ENCODE measurements at regions not wholly inside any gene's neighbourhood (a gene's known extent, or its start where the extent isn't known, plus 50 kb on each side); places are given as distances from the start of the nearest gene placed in this dataset.

DNA sequence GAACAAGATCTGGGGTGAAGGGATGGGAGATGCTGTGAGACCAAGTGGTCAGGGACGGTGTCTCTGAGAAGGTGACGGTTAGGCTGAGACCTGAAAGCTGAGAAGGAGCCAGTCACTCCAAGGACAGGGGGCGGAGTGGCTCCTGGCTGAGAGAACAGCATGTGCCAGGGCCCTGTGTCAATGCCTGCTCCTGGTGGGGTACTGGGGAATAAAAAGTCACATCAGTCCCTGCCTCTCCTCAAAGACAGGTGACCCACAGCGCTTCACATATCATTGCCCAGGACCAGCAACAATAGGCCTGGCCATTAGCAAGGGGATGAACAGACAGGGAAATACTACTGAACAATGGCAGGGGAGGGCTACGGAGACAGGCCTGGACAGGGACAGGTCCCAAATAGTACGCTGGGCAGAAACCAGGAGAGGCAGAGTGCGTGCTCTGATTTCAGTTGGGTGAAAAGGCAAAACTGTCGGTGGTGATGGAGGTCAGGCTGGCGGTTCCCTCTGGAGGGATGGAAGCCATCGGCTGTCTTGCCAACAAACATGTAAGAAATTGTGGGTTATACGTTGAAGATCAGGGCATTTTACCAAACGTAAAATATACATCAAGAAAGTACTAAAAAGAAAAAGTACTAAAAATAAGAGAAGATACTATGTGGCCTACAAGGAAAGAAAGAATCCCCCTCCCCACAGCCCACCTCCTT lies 64.3 kb downstream of the C9orf50 start:
- Histone ChIP-seq H3K9ac (ENCODE audit: low read length) (no peak overlapping the region), H3K4me3 (ENCODE audit: low read length) (no peak overlapping the region)

DNA sequence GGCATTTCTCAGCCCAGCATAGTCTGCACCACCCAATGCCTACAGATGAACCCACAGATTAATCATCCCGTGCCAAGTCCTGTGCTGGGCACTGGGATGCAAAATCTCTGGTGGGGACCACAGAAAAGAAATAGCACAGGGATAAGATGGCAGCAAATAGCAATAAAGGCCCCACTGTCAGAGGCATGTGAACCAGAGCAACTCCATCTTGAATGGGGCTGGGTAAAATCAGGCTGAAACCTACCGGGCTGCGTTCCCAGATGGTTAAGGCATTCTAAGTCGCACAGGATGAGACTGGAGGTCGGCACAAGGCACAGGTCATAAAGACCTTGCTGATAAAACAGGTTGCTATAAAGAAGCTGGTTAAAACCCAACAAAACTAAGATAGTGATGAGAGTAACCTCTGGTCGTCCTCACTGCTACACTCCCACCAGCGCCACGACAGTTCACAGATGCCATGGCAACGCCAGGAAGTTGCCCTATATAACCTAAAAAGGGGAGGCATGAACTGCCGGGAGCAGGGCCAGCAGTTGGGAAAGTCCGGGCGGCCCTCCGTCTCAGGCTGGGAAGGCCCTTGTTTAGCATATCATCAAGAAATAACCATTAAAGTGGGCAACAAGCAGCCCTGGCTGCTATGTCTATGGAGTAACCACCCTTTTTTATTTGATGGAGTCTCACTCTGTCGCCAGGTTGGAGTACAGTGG lies 65.2 kb downstream of the C9orf50 start:
- H3K9ac ChIP-seq (ENCODE audit: low read length) = no peak overlapping the region
- H3K4me2 ChIP-seq (ENCODE audit: low read depth, low read length) = no peak overlapping the region
- H3K27me3 ChIP-seq (replicated peaks; ENCODE audit: insufficient read depth, low read length) = peaks cover 23% of the 10 kb centered on the region
- no peaks in the 10 kb centered on the region for H3K9me2 ChIP-seq (replicated peaks; ENCODE audit: insufficient read depth, low read length)
- H3K4me1 ChIP-seq (ENCODE audit: low read length) = no peaks in the 10 kb centered on the region
- no peaks in the 10 kb centered on the region for H3K79me2 ChIP-seq (ENCODE audit: low read length)
- H4K20me1 ChIP-seq (ENCODE audit: insufficient read depth, low read length) = no peaks in the 10 kb centered on the region
- no peak overlapping the region for H3K27ac ChIP-seq (ENCODE audit: low read length)
- no peaks in the 10 kb centered on the region for H3K36me3 ChIP-seq (replicated peaks; ENCODE audit: insufficient read depth, low read length)
- TF ChIP-seq CTCF (IDR thresholded peaks at IDR 0.05; ENCODE audit: low read length) (no peak), EZH2 (optimal IDR thresholded peaks at IDR 0.05; ENCODE audit: low read depth, low read length) (no peak), EZH2phosphoT487 (IDR thresholded peaks at IDR 0.05; ENCODE audit: low read length) (no peak)
- H3K9me3 ChIP-seq (replicated peaks; ENCODE audit: insufficient read depth, low read length) = no peaks in the 10 kb centered on the region
- H2AFZ ChIP-seq (ENCODE audit: low read length) = no peak overlapping the region
- no peaks in the 10 kb centered on the region for H3F3A ChIP-seq (ENCODE audit: insufficient read depth, low read length)
- no peak for DNase-seq
- H3K4me3 ChIP-seq (ENCODE audit: low read length) = no peak overlapping the region

More for the DNA sequence above, 64.3 kb downstream of the C9orf50 start:
- Histone ChIP-seq H3K79me2 (ENCODE audit: low read length) (no peaks in the 10 kb centered on the region), H3K36me3 (replicated peaks; ENCODE audit: insufficient read depth, low read length) (no peaks in the 10 kb centered on the region), H3K4me2 (ENCODE audit: low read depth, low read length) (no peak overlapping the region), H3F3A (ENCODE audit: insufficient read depth, low read length) (no peaks in the 10 kb centered on the region), H3K27me3 (replicated peaks; ENCODE audit: insufficient read depth, low read length) (peaks cover 29% of the 10 kb centered on the region), H2AFZ (ENCODE audit: low read length) (no peak overlapping the region), H3K27ac (ENCODE audit: low read length) (no peak overlapping the region), H3K9me2 (replicated peaks; ENCODE audit: insufficient read depth, low read length) (no peaks in the 10 kb centered on the region), H3K9me3 (replicated peaks; ENCODE audit: insufficient read depth, low read length) (no peaks in the 10 kb centered on the region), H3K4me1 (ENCODE audit: low read length) (no peaks in the 10 kb centered on the region), H4K20me1 (ENCODE audit: insufficient read depth, low read length) (no peaks in the 10 kb centered on the region)
- TF ChIP-seq EZH2 (optimal IDR thresholded peaks at IDR 0.05; ENCODE audit: low read depth, low read length) = no peak
- TF ChIP-seq CTCF (IDR thresholded peaks at IDR 0.05; ENCODE audit: low read length) = no peak
- no peak for DNase-seq

DNA sequence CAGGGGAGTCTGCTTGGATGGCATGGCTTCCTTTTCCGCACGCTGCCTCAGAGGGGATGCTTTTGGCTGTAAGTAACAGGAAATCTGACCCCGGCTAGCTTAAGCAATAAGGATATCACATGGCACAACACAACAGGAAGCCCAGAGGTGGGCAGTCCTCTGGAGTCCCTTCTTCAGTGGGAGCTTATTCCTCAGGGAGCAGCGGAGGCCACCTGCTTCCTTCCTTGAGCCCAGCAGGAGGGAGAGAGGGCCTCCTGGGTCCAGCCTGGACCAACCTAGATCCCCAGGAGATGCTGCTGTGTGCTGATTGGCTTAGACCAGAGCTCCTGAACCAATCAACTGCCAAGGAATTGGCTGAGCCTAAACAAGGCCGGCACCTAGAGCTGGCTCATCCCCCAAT lies 66.3 kb downstream of the C9orf50 start:
- no peak for DNase-seq
- no peaks in the 10 kb centered on the region for H3K36me3 ChIP-seq (replicated peaks; ENCODE audit: insufficient read depth, low read length)
- no peaks in the 10 kb centered on the region for H3K9me3 ChIP-seq (replicated peaks; ENCODE audit: insufficient read depth, low read length)
- H3K4me2 ChIP-seq (ENCODE audit: low read depth, low read length) = no peak overlapping the region
- TF ChIP-seq EZH2phosphoT487 (IDR thresholded peaks at IDR 0.05; ENCODE audit: low read length) = no peak
- TF ChIP-seq EZH2 (optimal IDR thresholded peaks at IDR 0.05; ENCODE audit: low read depth, low read length) = no peak
- TF ChIP-seq CTCF (IDR thresholded peaks at IDR 0.05; ENCODE audit: low read length) = no peak
- no peaks in the 10 kb centered on the region for H3F3A ChIP-seq (ENCODE audit: insufficient read depth, low read length)
- H3K4me3 ChIP-seq (ENCODE audit: low read length) = no peak overlapping the region
- H3K27ac ChIP-seq (ENCODE audit: low read length) = no peak overlapping the region
- no peaks in the 10 kb centered on the region for H3K4me1 ChIP-seq (ENCODE audit: low read length)
- H3K27me3 ChIP-seq (replicated peaks; ENCODE audit: insufficient read depth, low read length) = peaks cover 29% of the 10 kb centered on the region
- H3K9ac ChIP-seq (ENCODE audit: low read length) = no peak overlapping the region
- no peaks in the 10 kb centered on the region for H3K9me2 ChIP-seq (replicated peaks; ENCODE audit: insufficient read depth, low read length)
- H4K20me1 ChIP-seq (ENCODE audit: insufficient read depth, low read length) = no peaks in the 10 kb centered on the region
- no peaks in the 10 kb centered on the region for H3K79me2 ChIP-seq (ENCODE audit: low read length)
- H2AFZ ChIP-seq (ENCODE audit: low read length) = no peak overlapping the region

All from MM.1S (cell line).